Choroid plexus epithelial cell (primary cell): ENCODE measurements at regions not wholly inside any gene's neighbourhood (a gene's known extent, or its start where the extent isn't known, plus 50 kb on each side); places are given as distances from the start of the nearest gene placed in this dataset.
A peak's percentile ranks its signal among the peaks of the same experiment; 100 is the strongest.

Experiments
- DNase-seq: peaks from one replicate; pipeline ENCODE4 v3.0.0-alpha.2; 2010; ENCODE audit warnings: low read depth
- H3K4me3 ChIP-seq: 2 replicates; pipeline ENCODE4 v1.5.1; 2011; ENCODE audit warnings: low read depth, mild to moderate bottlenecking, control low read depth, low read length, moderate library complexity
- CTCF ChIP-seq: conservative IDR thresholded peaks from 2 replicates; pipeline ENCODE4 v1.5.1; 2011; ENCODE audit warnings: low read depth, mild to moderate bottlenecking, control low read depth, inconsistent platforms, low read length, moderate library complexity

- no peak for TF ChIP-seq CTCF
These were observed 71.1 kb downstream of the IRX3 start for GRCh38 chr16:54215471-54215870.

GRCh38 chr16:54213322-54213721 is 73.3 kb downstream of the IRX3 start:
- DNase-seq, result no peak
- TF ChIP-seq CTCF, result no peak

More at GRCh38 chr16:54215471-54215870, 71.1 kb downstream of the IRX3 start:
- no peak overlapping the region for H3K4me3 ChIP-seq
- DNase-seq, result no peak

DNA sequence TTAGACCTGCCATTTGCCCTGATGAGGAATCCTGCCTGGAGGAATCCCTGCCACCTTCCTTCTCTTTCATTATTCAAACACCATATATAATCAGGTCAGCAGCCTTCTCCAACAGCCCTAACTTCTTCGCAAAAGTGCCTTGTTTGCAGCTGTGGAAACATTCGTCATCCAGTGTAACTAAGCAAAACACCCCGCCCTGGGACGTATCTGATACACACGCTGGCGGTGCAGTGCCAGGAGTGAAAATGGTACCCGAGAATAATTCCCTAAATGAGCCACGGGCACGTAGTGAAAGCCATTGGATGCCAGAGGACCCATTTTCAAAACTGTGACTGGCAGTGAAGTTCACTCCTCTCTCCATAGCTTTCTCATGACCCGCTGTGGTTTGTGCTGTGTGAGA is 73.7 kb downstream of the IRX3 start:
- no peak for TF ChIP-seq CTCF
- DNase-seq, result no peak

More at GRCh38 chr16:54213322-54213721, 73.3 kb downstream of the IRX3 start:
- no peak overlapping the region for H3K4me3 ChIP-seq

GRCh38 chr16:54211203-54211602 is 75.4 kb downstream of the IRX3 start:
- no peak overlapping the region for H3K4me3 ChIP-seq
- no peak for DNase-seq
- no peak for TF ChIP-seq CTCF

More for the DNA sequence above, 73.7 kb downstream of the IRX3 start:
- no peak overlapping the region for H3K4me3 ChIP-seq

DNA sequence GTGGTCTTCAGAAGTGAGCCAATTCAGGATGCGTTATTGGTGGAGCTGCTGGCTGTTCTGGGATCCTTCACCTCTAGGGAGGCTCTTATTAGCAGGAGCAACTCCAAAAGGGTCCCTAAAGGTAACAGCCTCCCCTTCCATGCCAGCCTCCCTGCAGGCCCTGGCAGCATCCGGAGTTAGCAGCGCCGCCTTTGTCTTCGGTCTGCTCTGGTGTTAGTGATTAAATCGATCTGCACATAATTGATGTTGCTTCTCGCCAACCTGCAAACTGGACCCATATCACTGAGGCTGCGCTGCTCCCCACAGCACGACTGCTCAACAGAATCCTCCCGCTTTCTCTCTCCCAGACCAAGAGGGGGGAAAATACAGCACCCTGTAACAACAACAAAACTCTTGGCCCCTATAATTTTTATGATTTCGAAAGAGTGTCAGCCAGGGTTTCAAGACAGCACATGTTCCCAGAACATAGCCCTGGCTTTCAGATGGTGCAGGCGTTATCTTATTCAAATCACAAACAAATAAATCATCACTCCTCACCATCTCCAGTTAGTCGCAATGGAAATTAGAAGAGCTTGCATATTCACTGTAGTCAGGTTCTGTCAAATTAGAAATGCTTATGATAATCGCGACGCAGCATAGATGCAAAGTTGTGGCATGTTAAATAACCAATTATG is 76.0 kb downstream of the IRX3 start:
- no peak for DNase-seq
- TF ChIP-seq CTCF, result no peak
- no peak overlapping the region for H3K4me3 ChIP-seq

DNA sequence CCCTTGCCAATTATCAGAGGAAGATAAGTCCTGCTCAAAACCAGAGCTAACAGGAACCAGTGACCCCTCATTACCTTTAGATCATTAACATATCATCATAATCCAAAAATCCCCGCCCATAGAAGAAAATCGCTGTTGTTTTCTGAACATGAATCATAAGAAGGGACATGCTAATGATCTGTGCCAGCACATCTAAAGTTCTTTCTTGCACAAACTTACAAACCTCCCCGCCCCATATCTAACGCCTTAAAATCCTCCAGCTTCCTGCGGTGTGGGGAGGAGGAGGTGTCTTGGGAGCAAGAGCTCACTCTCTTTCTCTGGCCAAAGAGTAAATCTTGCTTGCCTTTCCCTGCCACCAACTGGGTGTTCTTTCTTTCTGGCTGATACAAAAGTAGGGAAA is 78.3 kb downstream of the IRX3 start:
- DNase-seq, result peak; percentile 35
- no peak for TF ChIP-seq CTCF
- H3K4me3 ChIP-seq, result no peak overlapping the region

GRCh38 chr16:54207837-54208236 is 78.8 kb downstream of the IRX3 start:
- peak; percentile 9 for DNase-seq
- no peak for TF ChIP-seq CTCF
- no peak overlapping the region for H3K4me3 ChIP-seq
